Vagina (tissue), 2 donors: ENCODE measurements at regions not wholly inside any gene's neighbourhood (a gene's known extent, or its start where the extent isn't known, plus 50 kb on each side); places are given as distances from the start of the nearest gene placed in this dataset.

Experiments
- DNase-seq, 2 donors: peaks; one replicate each; pipeline ENCODE4 v3.0.0-alpha.2; 2017; ENCODE audit errors: extremely low spot score in 2 of 2
- H3K27ac ChIP-seq: fragments of 200-600 bp; sonication (generic); one replicate; pipeline ENCODE4 v1.5.1; 2019
- H3K27me3 ChIP-seq: fragments of 200-600 bp; sonication (generic); one replicate; pipeline ENCODE4 v1.5.1; 2019
- H3K36me3 ChIP-seq, 2 donors: fragments of 200-600 bp; sonication (generic); one replicate each; pipeline ENCODE4 v1.5.1; 2017 to 2019
- H3K4me1 ChIP-seq: fragments of 200-600 bp; sonication (generic); one replicate; pipeline ENCODE4 v1.5.1; 2019
- H3K4me3 ChIP-seq, 2 donors: fragments of 200-600 bp; sonication (generic); 1 replicate in 1 of 2; 2 replicates in 1 of 2; pipeline ENCODE4 v1.5.1; 2016 to 2019
- H3K9me3 ChIP-seq: fragments of 200-600 bp; sonication (generic); one replicate; pipeline ENCODE4 v1.5.1; 2019
- POLR2A ChIP-seq, 2 donors: fragments of 450-650 bp; IDR thresholded peaks; one replicate each; pipeline ENCODE4 v1.6.1; 2017; ENCODE audit warnings: antibody characterized with exemption in 2 of 2, mild to moderate bottlenecking in 2 of 2, moderate library complexity in 2 of 2
- POLR2AphosphoS5 ChIP-seq, 2 donors: sonication (generic); formaldehyde crosslinking; IDR thresholded peaks; one replicate each; pipeline ENCODE4 v1.9.0; 2017; ENCODE audit warnings: antibody characterized with exemption in 2 of 2, mild to moderate bottlenecking in 2 of 2, low read depth in 1 of 2; ENCODE audit not compliant: insufficient read depth in 1 of 2
- intact Hi-C: fragments of 100-400 bp; cut with DNase I; formaldehyde crosslinking; loops from one replicate; pipeline ENCODE4 v1.15.1; 2023
- TF ChIP-seq, protein P1 (sequence below), 3 experiments: fragments of 450-650 bp in 2 of 3; fragments of 200-600 bp in 1 of 3; sonication (generic) in 1 of 3; IDR thresholded peaks; one replicate each; pipeline ENCODE4 v1.5.1; 2017 to 2019; ENCODE audit warnings: antibody characterized with exemption in 3 of 3, mild to moderate bottlenecking in 2 of 3, moderate library complexity in 2 of 3

DNA sequence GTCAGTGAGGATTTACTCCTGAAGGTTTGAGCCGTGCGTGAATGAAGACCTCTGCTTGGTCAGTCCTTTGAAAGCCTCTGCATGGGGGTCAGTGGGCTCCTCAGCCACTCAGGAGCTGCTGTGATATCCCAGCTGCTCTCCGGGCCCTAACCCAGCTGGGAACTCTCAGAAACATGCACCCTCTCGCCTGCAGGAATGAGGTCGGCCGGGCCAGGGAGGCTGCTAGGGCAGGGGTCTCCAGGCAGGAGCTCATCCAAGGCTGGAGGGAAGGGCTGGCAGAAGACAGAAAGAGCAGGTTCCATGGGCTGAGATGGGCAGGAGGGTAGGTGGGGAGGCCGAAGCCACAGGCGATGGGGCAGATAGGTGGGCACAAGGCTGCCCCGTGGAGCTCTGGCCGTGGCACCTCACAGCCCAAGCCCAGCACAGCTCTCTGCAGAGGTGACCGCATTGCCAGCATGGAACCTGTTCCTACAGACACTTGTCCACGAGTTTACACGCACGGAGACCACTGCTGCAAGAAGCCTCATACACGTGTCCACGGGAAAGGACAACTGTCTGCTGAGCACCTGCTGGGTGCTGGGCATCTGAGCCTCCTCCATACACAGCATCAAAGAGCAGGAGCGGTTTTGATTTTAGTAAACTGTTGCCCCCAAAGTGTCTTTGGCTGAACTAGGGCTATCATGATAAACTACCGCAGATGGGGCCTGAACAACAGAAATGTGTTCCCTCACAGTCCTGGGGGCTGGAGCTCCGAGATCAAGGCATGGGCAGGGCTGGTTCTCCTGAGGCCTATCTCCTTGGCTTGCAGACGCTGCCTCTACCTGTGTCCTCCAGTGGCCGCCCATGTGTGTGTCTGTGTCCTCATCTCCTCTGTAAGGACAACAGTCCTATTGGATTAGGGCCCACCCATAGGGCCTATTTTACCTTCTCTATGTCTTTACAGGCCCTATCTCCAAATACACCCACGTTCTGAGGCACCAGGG is 85.2 kb upstream of the ADAMTS2 start:
- TF ChIP-seq, protein P1, sequence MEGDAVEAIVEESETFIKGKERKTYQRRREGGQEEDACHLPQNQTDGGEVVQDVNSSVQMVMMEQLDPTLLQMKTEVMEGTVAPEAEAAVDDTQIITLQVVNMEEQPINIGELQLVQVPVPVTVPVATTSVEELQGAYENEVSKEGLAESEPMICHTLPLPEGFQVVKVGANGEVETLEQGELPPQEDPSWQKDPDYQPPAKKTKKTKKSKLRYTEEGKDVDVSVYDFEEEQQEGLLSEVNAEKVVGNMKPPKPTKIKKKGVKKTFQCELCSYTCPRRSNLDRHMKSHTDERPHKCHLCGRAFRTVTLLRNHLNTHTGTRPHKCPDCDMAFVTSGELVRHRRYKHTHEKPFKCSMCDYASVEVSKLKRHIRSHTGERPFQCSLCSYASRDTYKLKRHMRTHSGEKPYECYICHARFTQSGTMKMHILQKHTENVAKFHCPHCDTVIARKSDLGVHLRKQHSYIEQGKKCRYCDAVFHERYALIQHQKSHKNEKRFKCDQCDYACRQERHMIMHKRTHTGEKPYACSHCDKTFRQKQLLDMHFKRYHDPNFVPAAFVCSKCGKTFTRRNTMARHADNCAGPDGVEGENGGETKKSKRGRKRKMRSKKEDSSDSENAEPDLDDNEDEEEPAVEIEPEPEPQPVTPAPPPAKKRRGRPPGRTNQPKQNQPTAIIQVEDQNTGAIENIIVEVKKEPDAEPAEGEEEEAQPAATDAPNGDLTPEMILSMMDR (IDR thresholded peaks at IDR 0.05), result no peak
- TF ChIP-seq POLR2AphosphoS5 (IDR thresholded peaks at IDR 0.05; ENCODE audit: insufficient read depth in 1 of 2, low read depth in 1 of 2) (no peak), POLR2A (IDR thresholded peaks at IDR 0.05) (no peak)

DNA sequence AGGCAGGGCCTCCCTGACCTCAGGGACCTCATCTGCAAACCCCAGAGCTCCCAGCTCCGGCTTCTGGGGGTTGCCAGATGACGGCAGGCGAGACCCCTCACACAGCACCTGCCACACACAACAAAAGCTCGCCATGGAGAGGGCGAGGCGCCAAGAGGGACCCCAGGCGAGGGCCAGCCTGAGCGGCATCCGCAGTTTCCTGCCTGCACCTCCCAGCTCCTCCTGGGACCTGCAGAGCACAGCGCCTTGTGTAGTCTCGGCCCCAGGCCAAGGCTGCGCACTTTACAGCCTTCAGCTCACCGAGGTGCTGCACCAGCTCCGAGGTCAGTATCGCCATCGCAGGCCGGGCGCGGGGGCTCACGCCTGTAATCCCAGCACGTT is 82.4 kb upstream of the ADAMTS2 start:
- Histone ChIP-seq H3K4me3 (no peak overlapping the region), H3K27me3 (no peaks in the 10 kb centered on the region), H3K27ac (no peak overlapping the region), H3K4me1 (no peaks in the 10 kb centered on the region), H3K9me3 (no peaks in the 10 kb centered on the region), H3K36me3 (no peaks in the 10 kb centered on the region)
- DNase-seq, result no peak
- no peak for TF ChIP-seq POLR2A (IDR thresholded peaks at IDR 0.05)
- no peak for TF ChIP-seq POLR2AphosphoS5 (IDR thresholded peaks at IDR 0.05; ENCODE audit: insufficient read depth in 1 of 2, low read depth in 1 of 2)
- TF ChIP-seq, protein P1 (IDR thresholded peaks at IDR 0.05), result no peak
- intact Hi-C loops, result no loop called here

More for the DNA sequence above, 85.2 kb upstream of the ADAMTS2 start:
- intact Hi-C loops, result no loop called here
- Histone ChIP-seq H3K27ac (no peak overlapping the region), H3K4me3 (no peak overlapping the region), H3K9me3 (no peaks in the 10 kb centered on the region), H3K27me3 (no peaks in the 10 kb centered on the region), H3K4me1 (no peaks in the 10 kb centered on the region), H3K36me3 (no peaks in the 10 kb centered on the region)
- no peak for DNase-seq

DNA sequence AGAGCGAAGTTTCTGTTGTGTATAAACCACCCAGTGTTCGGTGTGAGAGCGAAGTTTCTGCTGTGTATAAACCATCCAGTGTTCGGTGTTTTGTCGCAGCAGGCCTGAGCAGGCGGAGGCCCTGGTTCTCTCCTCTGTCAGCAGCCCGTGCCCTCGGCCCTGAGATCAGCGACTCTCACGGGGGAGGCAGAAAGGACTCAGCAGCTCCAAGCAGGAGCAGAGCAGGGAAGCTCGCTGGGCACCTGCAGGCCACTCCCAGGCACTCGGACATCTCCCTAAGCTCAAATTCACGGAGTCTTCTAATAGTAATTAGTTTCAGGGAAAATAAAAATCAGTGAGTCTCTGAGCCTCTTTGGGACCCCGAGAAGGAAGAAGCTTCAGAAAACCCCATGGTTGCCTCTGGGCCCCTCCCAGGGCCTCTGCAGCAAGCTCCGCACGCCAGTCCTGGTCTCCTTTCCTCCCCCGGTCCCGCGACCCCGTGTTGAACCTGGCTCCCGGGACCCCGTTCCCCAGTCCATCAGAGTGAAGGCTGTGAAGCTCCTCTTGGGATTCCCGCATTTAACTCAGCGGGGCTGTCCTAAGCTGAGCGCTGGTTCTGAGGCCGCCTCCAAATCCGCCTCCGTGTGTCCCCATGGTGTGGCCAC is 81.9 kb upstream of the ADAMTS2 start:
- Histone ChIP-seq H3K9me3 (no peaks in the 10 kb centered on the region), H3K4me1 (no peaks in the 10 kb centered on the region), H3K27ac (no peak overlapping the region), H3K36me3 (no peaks in the 10 kb centered on the region), H3K27me3 (no peaks in the 10 kb centered on the region), H3K4me3 (no peak overlapping the region)
- no peak for DNase-seq
- TF ChIP-seq POLR2A (IDR thresholded peaks at IDR 0.05) (no peak), POLR2AphosphoS5 (IDR thresholded peaks at IDR 0.05; ENCODE audit: insufficient read depth in 1 of 2, low read depth in 1 of 2) (no peak)
- TF ChIP-seq, protein P1 (IDR thresholded peaks at IDR 0.05), result no peak
- intact Hi-C loops, result no loop called here

DNA sequence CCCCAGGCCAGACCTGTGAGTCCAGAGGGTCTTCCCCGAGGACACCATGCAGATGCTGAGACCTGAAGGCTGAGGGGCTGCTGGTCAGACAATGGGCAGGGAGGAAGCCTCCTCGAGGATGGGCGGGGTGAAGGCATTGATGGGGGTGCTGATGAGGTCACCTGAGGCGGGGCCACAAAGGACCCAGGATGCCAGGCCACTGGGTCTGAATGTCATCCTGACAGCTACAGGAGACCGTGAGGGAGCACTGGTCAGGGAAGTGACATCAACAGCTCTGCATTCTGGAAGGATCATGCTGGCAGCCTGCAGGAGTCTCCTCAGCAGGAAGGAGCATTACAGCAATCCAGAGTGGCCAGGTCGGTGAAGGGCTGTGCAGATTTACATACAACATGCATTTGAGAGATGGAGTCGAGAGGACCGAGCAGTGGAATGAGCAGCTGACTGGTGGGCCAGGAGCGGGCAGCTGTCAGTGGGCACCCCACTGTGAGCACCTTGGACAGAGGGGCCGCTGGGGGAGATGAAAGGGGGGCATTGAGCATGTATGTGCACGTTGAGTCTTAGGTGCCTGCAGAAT is 77.7 kb upstream of the ADAMTS2 start:
- TF ChIP-seq POLR2AphosphoS5 (IDR thresholded peaks at IDR 0.05; ENCODE audit: insufficient read depth in 1 of 2, low read depth in 1 of 2) (no peak), POLR2A (IDR thresholded peaks at IDR 0.05) (no peak)
- TF ChIP-seq, protein P1 (IDR thresholded peaks at IDR 0.05), result no peak
- intact Hi-C loops, result no loop called here

More for the DNA sequence above, 77.7 kb upstream of the ADAMTS2 start:
- Histone ChIP-seq H3K4me1 (no peaks in the 10 kb centered on the region), H3K4me3 (no peak overlapping the region), H3K36me3 (no peaks in the 10 kb centered on the region), H3K27ac (no peak overlapping the region), H3K27me3 (no peaks in the 10 kb centered on the region), H3K9me3 (no peaks in the 10 kb centered on the region)
- DNase-seq, result no peak
